ENCODE measurements at regions not wholly inside any gene's neighbourhood (a gene's known extent, or its start where the extent isn't known, plus 50 kb on each side); places are given as distances from the start of the nearest gene placed in this dataset.

DNA sequence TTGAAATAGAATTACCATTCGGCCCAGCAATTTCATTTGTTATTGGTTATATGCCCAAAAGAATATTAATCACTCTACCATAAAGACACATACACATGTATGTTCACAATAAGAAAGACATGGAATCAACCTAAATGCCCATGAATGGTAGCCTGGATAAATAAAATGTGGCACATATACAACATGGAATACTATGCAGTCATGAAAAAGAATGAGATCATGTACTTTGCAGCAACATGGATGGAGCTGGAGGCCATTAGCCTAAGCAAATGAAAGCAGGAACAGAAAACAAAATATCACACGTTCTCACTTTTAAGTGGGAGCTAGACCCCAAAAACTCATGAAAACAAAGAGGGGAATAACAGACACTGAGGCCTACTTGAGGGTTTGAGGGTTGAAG lies 52.6 kb upstream of the RNGTT start:
- TF ChIP-seq ZC3H10 (CRISPR knock-in tag; IDR thresholded peaks at IDR 0.05): no peak
- TF ChIP-seq PATZ1 (CRISPR knock-in tag; IDR thresholded peaks at IDR 0.05; ENCODE audit: borderline replicate concordance): no peak
- no peak for TF ChIP-seq ARNTL (CRISPR knock-in tag; IDR thresholded peaks at IDR 0.05; ENCODE audit: borderline replicate concordance, low read depth)
- TF ChIP-seq ZFP30 (CRISPR knock-in tag; IDR thresholded peaks at IDR 0.05): no peak
- TF ChIP-seq BACH2 (CRISPR knock-in tag; IDR thresholded peaks at IDR 0.05; ENCODE audit: borderline replicate concordance): no peak
- TF ChIP-seq GLIS3 (CRISPR knock-in tag; IDR thresholded peaks at IDR 0.05): no peak
- no peak for TF ChIP-seq CREB5 (CRISPR knock-in tag; IDR thresholded peaks at IDR 0.05; ENCODE audit: low read depth)
- TF ChIP-seq ISL1 (CRISPR knock-in tag; IDR thresholded peaks at IDR 0.05): no peak
- TF ChIP-seq TOX (CRISPR knock-in tag; IDR thresholded peaks at IDR 0.05; ENCODE audit: borderline replicate concordance): no peak
- no peak for TF ChIP-seq ZFP3 (CRISPR knock-in tag; IDR thresholded peaks at IDR 0.05)
- TF ChIP-seq ZNF565 (CRISPR knock-in tag; conservative IDR thresholded peaks at IDR 0.05; ENCODE audit: low read depth): no peak
- TF ChIP-seq ESRRG (CRISPR knock-in tag; IDR thresholded peaks at IDR 0.05): no peak
- TF ChIP-seq TCF4 (CRISPR knock-in tag; IDR thresholded peaks at IDR 0.05; ENCODE audit: borderline replicate concordance): no peak
- no peak for TF ChIP-seq POU6F1 (CRISPR knock-in tag; IDR thresholded peaks at IDR 0.05; ENCODE audit: borderline replicate concordance, low read depth)

Data from SK-N-SH treated with all-trans-retinoic acid at 6 μM for 48 hours (cell line).